Suprapubic skin (tissue), 4 donors: ENCODE measurements at regions not wholly inside any gene's neighbourhood (a gene's known extent, or its start where the extent isn't known, plus 50 kb on each side); places are given as distances from the start of the nearest gene placed in this dataset.
"Not testable (repeated sequence)": the region's sequence is repeated elsewhere in the genome, so short reads cannot be mapped to it uniquely, and the experiment has no call there.

Source experiments
- DNase-seq, 2 donors: peaks; one replicate each; pipeline ENCODE4 v3.0.0-alpha.2; 2019; ENCODE audit warnings: low spot score in 2 of 2
- H3K27ac ChIP-seq: fragments of 200-600 bp; sonication (generic); one replicate; pipeline ENCODE4 v1.5.1; 2019
- H3K27me3 ChIP-seq: fragments of 200-600 bp; sonication (generic); one replicate; pipeline ENCODE4 v1.5.1; 2019
- H3K36me3 ChIP-seq: fragments of 200-600 bp; sonication (generic); one replicate; pipeline ENCODE4 v1.5.1; 2019
- H3K4me1 ChIP-seq: fragments of 200-600 bp; sonication (generic); one replicate; pipeline ENCODE4 v1.5.1; 2019
- H3K4me3 ChIP-seq: fragments of 200-600 bp; sonication (generic); one replicate; pipeline ENCODE4 v1.5.1; 2019; ENCODE audit warnings: mild to moderate bottlenecking
- H3K9me3 ChIP-seq: fragments of 200-600 bp; sonication (generic); one replicate; pipeline ENCODE4 v1.5.1; 2019
- CTCF ChIP-seq, 2 donors: fragments of 200-600 bp in 1 of 2; fragments of 450-650 bp in 1 of 2; sonication (generic) in 1 of 2; IDR thresholded peaks; one replicate each; pipeline ENCODE4 v1.5.1; 2016 to 2019; ENCODE audit warnings: antibody characterized with exemption in 2 of 2, mild to moderate bottlenecking in 1 of 2, moderate library complexity in 1 of 2
- EP300 ChIP-seq: sonication (generic); formaldehyde crosslinking; IDR thresholded peaks from one replicate; pipeline ENCODE4 v1.6.1; 2017; ENCODE audit warnings: antibody characterized with exemption
- POLR2A ChIP-seq, 2 donors: fragments of 450-650 bp; IDR thresholded peaks; one replicate each; pipeline ENCODE4 v1.6.1; 2017; ENCODE audit warnings: antibody characterized with exemption in 2 of 2, mild to moderate bottlenecking in 2 of 2, moderate library complexity in 2 of 2
- POLR2AphosphoS5 ChIP-seq, 3 donors: sonication (generic); formaldehyde crosslinking; IDR thresholded peaks; one replicate each; pipeline ENCODE4 v1.6.1; 2017; ENCODE audit warnings: antibody characterized with exemption in 3 of 3
- WGBS: methylation state at CpG from one replicate; pipeline ENCODE4 v1.1.5; 2018; 5-methylcytosine and 5-hydroxymethylcytosine counted together

- Histone ChIP-seq H3K27ac (no peak overlapping the region), H3K27me3 (no peaks in the 10 kb centered on the region), H3K4me1 (no peaks in the 10 kb centered on the region), H3K4me3 (no peak overlapping the region), H3K9me3 (no peaks in the 10 kb centered on the region), H3K36me3 (no peaks in the 10 kb centered on the region)
- WGBS: 80% methylated on average over 2 of the region's 4 CpGs
- no peak for TF ChIP-seq CTCF (IDR thresholded peaks at IDR 0.05)
- TF ChIP-seq POLR2A (IDR thresholded peaks at IDR 0.05): no peak
- no peak for TF ChIP-seq POLR2AphosphoS5 (IDR thresholded peaks at IDR 0.05)
- TF ChIP-seq EP300: no peak
- no peak for DNase-seq
Observed at GRCh38 chr3:124336067-124336656, 344.2 kb upstream of the ROPN1 start.

- no peak for DNase-seq
- H3K4me3 ChIP-seq: no peak overlapping the region
- H3K4me1 ChIP-seq: no peaks in the 10 kb centered on the region
- H3K9me3 ChIP-seq: no peaks in the 10 kb centered on the region
- H3K27me3 ChIP-seq: no peaks in the 10 kb centered on the region
- H3K36me3 ChIP-seq: no peaks in the 10 kb centered on the region
- 84% methylated on average over 2 of the region's 2 CpGs for WGBS
- H3K27ac ChIP-seq: no peak overlapping the region
- TF ChIP-seq POLR2A (IDR thresholded peaks at IDR 0.05) (no peak), EP300 (no peak), POLR2AphosphoS5 (IDR thresholded peaks at IDR 0.05) (no peak), CTCF (IDR thresholded peaks at IDR 0.05) (no peak)
Observed at GRCh38 chr3:124345845-124346244, 353.9 kb upstream of the ROPN1 start.

GRCh38 chr3:124346487-124346886, 354.6 kb upstream of the ROPN1 start:
- H3K36me3 ChIP-seq: no peaks in the 10 kb centered on the region
- H3K4me3 ChIP-seq: no peak overlapping the region
- no peaks in the 10 kb centered on the region for H3K9me3 ChIP-seq
- no peak overlapping the region for H3K27ac ChIP-seq
- no peaks in the 10 kb centered on the region for H3K27me3 ChIP-seq
- 77% methylated on average over 4 of the region's 4 CpGs for WGBS
- DNase-seq: no peak
- H3K4me1 ChIP-seq: no peaks in the 10 kb centered on the region
- TF ChIP-seq POLR2A (IDR thresholded peaks at IDR 0.05) (no peak), CTCF (IDR thresholded peaks at IDR 0.05) (no peak), POLR2AphosphoS5 (IDR thresholded peaks at IDR 0.05) (no peak)

- H3K36me3 ChIP-seq: no peaks in the 10 kb centered on the region
- H3K4me3 ChIP-seq: no peak overlapping the region
- no peaks in the 10 kb centered on the region for H3K27me3 ChIP-seq
- no peaks in the 10 kb centered on the region for H3K4me1 ChIP-seq
- no peaks in the 10 kb centered on the region for H3K9me3 ChIP-seq
- DNase-seq: no peak
- 71% methylated on average over 2 of the region's 2 CpGs for WGBS
- TF ChIP-seq POLR2AphosphoS5 (IDR thresholded peaks at IDR 0.05): no peak
- no peak for TF ChIP-seq CTCF (IDR thresholded peaks at IDR 0.05)
- TF ChIP-seq EP300: no peak
- TF ChIP-seq POLR2A (IDR thresholded peaks at IDR 0.05): no peak
- no peak overlapping the region for H3K27ac ChIP-seq
Observed at GRCh38 chr3:124347418-124347817, 355.5 kb upstream of the ROPN1 start.

GRCh38 chr3:124348555-124348954, 356.6 kb upstream of the ROPN1 start:
- not testable (repeated sequence) for H3K4me1 ChIP-seq

More at GRCh38 chr3:124348555-124348954, 356.6 kb upstream of the ROPN1 start:
- not testable (repeated sequence) for H3K36me3 ChIP-seq, DNase-seq, H3K4me3 ChIP-seq, H3K9me3 ChIP-seq, H3K27me3 ChIP-seq, H3K27ac ChIP-seq
- WGBS: 86% methylated on average over 5 of the region's 5 CpGs
